ENCODE measurements at regions not wholly inside any gene's neighbourhood (a gene's known extent, or its start where the extent isn't known, plus 50 kb on each side); places are given as distances from the start of the nearest gene placed in this dataset.

GRCh38 chr1:164967300-164967699, 389.2 kb downstream of the LMX1A start:
- no peak for TF ChIP-seq EZH2phosphoT487 (IDR thresholded peaks at IDR 0.05; ENCODE audit: low read depth)
- TF ChIP-seq, protein P1, sequence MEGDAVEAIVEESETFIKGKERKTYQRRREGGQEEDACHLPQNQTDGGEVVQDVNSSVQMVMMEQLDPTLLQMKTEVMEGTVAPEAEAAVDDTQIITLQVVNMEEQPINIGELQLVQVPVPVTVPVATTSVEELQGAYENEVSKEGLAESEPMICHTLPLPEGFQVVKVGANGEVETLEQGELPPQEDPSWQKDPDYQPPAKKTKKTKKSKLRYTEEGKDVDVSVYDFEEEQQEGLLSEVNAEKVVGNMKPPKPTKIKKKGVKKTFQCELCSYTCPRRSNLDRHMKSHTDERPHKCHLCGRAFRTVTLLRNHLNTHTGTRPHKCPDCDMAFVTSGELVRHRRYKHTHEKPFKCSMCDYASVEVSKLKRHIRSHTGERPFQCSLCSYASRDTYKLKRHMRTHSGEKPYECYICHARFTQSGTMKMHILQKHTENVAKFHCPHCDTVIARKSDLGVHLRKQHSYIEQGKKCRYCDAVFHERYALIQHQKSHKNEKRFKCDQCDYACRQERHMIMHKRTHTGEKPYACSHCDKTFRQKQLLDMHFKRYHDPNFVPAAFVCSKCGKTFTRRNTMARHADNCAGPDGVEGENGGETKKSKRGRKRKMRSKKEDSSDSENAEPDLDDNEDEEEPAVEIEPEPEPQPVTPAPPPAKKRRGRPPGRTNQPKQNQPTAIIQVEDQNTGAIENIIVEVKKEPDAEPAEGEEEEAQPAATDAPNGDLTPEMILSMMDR (IDR thresholded peaks at IDR 0.05; ENCODE audit: low read depth, low read length) = no peak
- Histone ChIP-seq H3K79me2 (ENCODE audit: low read length) (no peaks in the 10 kb centered on the region), H3K4me2 (ENCODE audit: low read length) (no peak overlapping the region), H2AFZ (ENCODE audit: low read depth, low read length) (no peak overlapping the region), H3K9ac (ENCODE audit: low read length) (no peak overlapping the region), H3K9me3 (ENCODE audit: insufficient read depth, low read length) (no peaks in the 10 kb centered on the region), H3K4me1 (ENCODE audit: low read length) (no peaks in the 10 kb centered on the region), H3K27me3 (ENCODE audit: low read depth, low read length) (no peaks in the 10 kb centered on the region), H3K36me3 (replicated peaks; ENCODE audit: low read depth, low read length) (no peaks in the 10 kb centered on the region), H3K27ac (ENCODE audit: low read length) (no peak overlapping the region), H4K20me1 (ENCODE audit: insufficient read depth, low read length) (no peaks in the 10 kb centered on the region), H3K4me3 (ENCODE audit: low read length) (no peak overlapping the region)

DNA sequence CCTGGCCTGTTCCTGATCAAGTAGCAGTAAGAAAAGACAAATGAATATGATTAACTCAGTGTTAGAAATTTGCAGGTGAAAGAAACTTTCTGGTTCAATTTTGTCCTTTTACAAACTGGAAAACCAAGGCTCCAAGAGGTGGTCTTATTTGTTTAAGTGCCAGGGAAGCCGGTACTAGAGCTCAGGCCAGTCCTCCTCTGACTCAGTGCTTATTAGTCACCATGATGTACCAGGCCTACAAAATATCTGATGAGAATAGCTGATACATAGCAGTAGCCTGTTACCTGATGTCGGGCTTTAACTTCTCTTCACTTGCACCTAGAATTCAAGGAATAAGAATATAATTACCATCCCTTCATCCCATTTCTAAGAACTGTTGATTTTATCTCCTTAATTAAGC, 394.8 kb downstream of the LMX1A start:
- H4K20me1 ChIP-seq (ENCODE audit: insufficient read depth, low read length) = no peaks in the 10 kb centered on the region
- no peaks in the 10 kb centered on the region for H3K36me3 ChIP-seq (replicated peaks; ENCODE audit: low read depth, low read length)
- no peak overlapping the region for H3K27ac ChIP-seq (ENCODE audit: low read length)
- no peaks in the 10 kb centered on the region for H3K9me3 ChIP-seq (ENCODE audit: insufficient read depth, low read length)
- H3K9ac ChIP-seq (ENCODE audit: low read length) = no peak overlapping the region
- H2AFZ ChIP-seq (ENCODE audit: low read depth, low read length) = no peak overlapping the region
- no peak for TF ChIP-seq EZH2phosphoT487 (IDR thresholded peaks at IDR 0.05; ENCODE audit: low read depth)
- TF ChIP-seq, protein P1 (IDR thresholded peaks at IDR 0.05; ENCODE audit: low read depth, low read length) = no peak
- H3K4me3 ChIP-seq (ENCODE audit: low read length) = no peak overlapping the region
- no peak overlapping the region for H3K4me2 ChIP-seq (ENCODE audit: low read length)
- no peaks in the 10 kb centered on the region for H3K79me2 ChIP-seq (ENCODE audit: low read length)
- H3K4me1 ChIP-seq (ENCODE audit: low read length) = no peaks in the 10 kb centered on the region
- H3K27me3 ChIP-seq (ENCODE audit: low read depth, low read length) = no peaks in the 10 kb centered on the region

GRCh38 chr1:164958982-164959768, 397.3 kb downstream of the LMX1A start:
- Histone ChIP-seq H3K4me2 (ENCODE audit: low read length) (no peak overlapping the region), H3K36me3 (replicated peaks; ENCODE audit: low read depth, low read length) (no peaks in the 10 kb centered on the region), H3K9me3 (ENCODE audit: insufficient read depth, low read length) (no peaks in the 10 kb centered on the region), H3K4me3 (ENCODE audit: low read length) (no peak overlapping the region), H3K9ac (ENCODE audit: low read length) (no peak overlapping the region), H3K79me2 (ENCODE audit: low read length) (no peaks in the 10 kb centered on the region), H3K4me1 (ENCODE audit: low read length) (no peaks in the 10 kb centered on the region), H2AFZ (ENCODE audit: low read depth, low read length) (no peak overlapping the region), H3K27me3 (ENCODE audit: low read depth, low read length) (no peaks in the 10 kb centered on the region; the same call in 1 of the 2 replicates), H3K27ac (ENCODE audit: low read length) (no peak overlapping the region), H4K20me1 (ENCODE audit: insufficient read depth, low read length) (no peaks in the 10 kb centered on the region)
- TF ChIP-seq, protein P1 (IDR thresholded peaks at IDR 0.05; ENCODE audit: low read depth, low read length) = no peak
- no peak for TF ChIP-seq EZH2phosphoT487 (IDR thresholded peaks at IDR 0.05; ENCODE audit: low read depth)

DNA sequence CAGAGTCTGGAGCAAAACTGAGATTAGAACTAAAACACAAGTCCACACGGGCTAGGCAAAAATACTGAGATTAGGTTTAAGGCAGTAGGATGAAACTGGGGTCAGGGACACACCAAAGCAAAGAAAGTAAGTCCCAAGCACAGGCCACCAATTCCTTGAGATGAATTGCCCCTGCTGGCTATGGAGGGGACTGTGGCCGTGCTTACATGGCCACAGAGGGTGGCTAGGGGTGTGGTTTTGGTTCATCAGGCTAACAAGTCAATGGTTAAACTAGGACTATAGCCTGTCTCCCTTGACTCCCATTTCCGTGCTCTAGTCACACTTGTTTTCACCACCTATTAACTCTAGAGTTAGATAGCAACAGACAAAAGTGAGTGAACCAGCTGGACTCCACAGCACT, 394.8 kb downstream of the PBX1 start:
- no peaks in the 10 kb centered on the region for H3K9me3 ChIP-seq (ENCODE audit: insufficient read depth, low read length)
- no peak overlapping the region for H3K27ac ChIP-seq (ENCODE audit: low read length)
- no peak for TF ChIP-seq EZH2phosphoT487 (IDR thresholded peaks at IDR 0.05; ENCODE audit: low read depth)
- TF ChIP-seq, protein P1 (IDR thresholded peaks at IDR 0.05; ENCODE audit: low read depth, low read length) = no peak

More for the DNA sequence above, 394.8 kb downstream of the PBX1 start:
- Histone ChIP-seq H3K4me2 (ENCODE audit: low read length) (no peak overlapping the region), H3K4me3 (ENCODE audit: low read length) (no peak overlapping the region), H3K79me2 (ENCODE audit: low read length) (no peaks in the 10 kb centered on the region), H3K4me1 (ENCODE audit: low read length) (no peaks in the 10 kb centered on the region), H4K20me1 (ENCODE audit: insufficient read depth, low read length) (no peaks in the 10 kb centered on the region), H2AFZ (ENCODE audit: low read depth, low read length) (no peak overlapping the region), H3K27me3 (ENCODE audit: low read depth, low read length) (peaks cover 5% of the 10 kb centered on the region; the same call in 1 of the 2 replicates), H3K9ac (ENCODE audit: low read length) (no peak overlapping the region), H3K36me3 (replicated peaks; ENCODE audit: low read depth, low read length) (no peaks in the 10 kb centered on the region)

Data from OCI-LY3 (cell line).